Spleen (tissue), 11 donors: ENCODE measurements at regions not wholly inside any gene's neighbourhood (a gene's known extent, or its start where the extent isn't known, plus 50 kb on each side); places are given as distances from the start of the nearest gene placed in this dataset.

Source experiments
- DNase-seq: peaks from one replicate; pipeline ENCODE4 v3.0.0-alpha.2; 2020
- H3K27ac ChIP-seq, 8 donors: fragments of 200-600 bp; sonication (generic) in 7 of 8; 1 replicate in 4 of 8; 2 replicates in 4 of 8; pipeline versions ENCODE4 v1.5.0 to v1.8.0; 2016 to 2021; ENCODE audit warnings: inconsistent platforms in 4 of 8, mild to moderate bottlenecking in 4 of 8, moderate library complexity in 1 of 8
- H3K27me3 ChIP-seq, 7 donors: fragments of 200-600 bp; sonication (generic) in 6 of 7; replicated peaks in 1 of 7; 1 replicate in 4 of 7; 2 replicates in 3 of 7; pipeline versions ENCODE4 v1.5.0 to v1.8.0; 2016 to 2021; ENCODE audit warnings: inconsistent platforms in 3 of 7, mild to moderate bottlenecking in 1 of 7
- H3K36me3 ChIP-seq, 6 donors: fragments of 200-600 bp; sonication (generic) in 5 of 6; 1 replicate in 4 of 6; 2 replicates in 2 of 6; pipeline versions ENCODE4 v1.5.0 to v1.8.0; 2016 to 2021; ENCODE audit warnings: inconsistent platforms in 2 of 6
- H3K4me1 ChIP-seq, 6 donors: fragments of 200-600 bp; sonication (generic) in 5 of 6; 1 replicate in 3 of 6; 2 replicates in 3 of 6; pipeline versions ENCODE4 v1.5.0 to v1.8.0; 2016 to 2021; ENCODE audit warnings: inconsistent platforms in 3 of 6
- H3K4me3 ChIP-seq, 8 donors: fragments of 200-600 bp; sonication (generic) in 7 of 8; 1 replicate in 4 of 8; 2 replicates in 4 of 8; pipeline versions ENCODE4 v1.5.0 to v1.8.0; 2016 to 2021; ENCODE audit warnings: inconsistent platforms in 4 of 8, mild to moderate bottlenecking in 4 of 8, moderate library complexity in 2 of 8
- H3K9me3 ChIP-seq, 8 donors: fragments of 200-600 bp; sonication (generic) in 7 of 8; 1 replicate in 4 of 8; 2 replicates in 4 of 8; pipeline versions ENCODE4 v1.5.0 to v1.8.0; 2016 to 2021; ENCODE audit warnings: inconsistent platforms in 4 of 8
- POLR2A ChIP-seq, 3 donors: fragments of 450-650 bp; IDR thresholded peaks; one replicate each; pipeline ENCODE4 v1.5.1; 2017; ENCODE audit warnings: antibody characterized with exemption in 3 of 3, mild to moderate bottlenecking in 1 of 3
- POLR2AphosphoS5 ChIP-seq, 3 donors: sonication (generic); formaldehyde crosslinking; IDR thresholded peaks; one replicate each; pipeline ENCODE4 v1.5.1; 2017; ENCODE audit warnings: antibody characterized with exemption in 3 of 3
- WGBS, 5 donors: extraction: QIAGEN DNeasy Blood & Tissue Kit in 3 of 5; methylation state at CpG; one replicate each; pipeline versions ENCODE4 v1.1.5 to v1.1.7; 2013 to 2018; 5-methylcytosine and 5-hydroxymethylcytosine counted together
- intact Hi-C: fragments of 100-400 bp; cut with DNase I; formaldehyde crosslinking; loops from one replicate; pipeline ENCODE4 v1.15.0; 2023; ENCODE audit warnings: low total_unique reads
- TF ChIP-seq, protein P1 (sequence below), 11 experiments: fragments of 200-600 bp in 7 of 11; fragments of 450-650 bp in 4 of 11; sonication (generic) in 4 of 11; IDR thresholded peaks in 8 of 11; conservative IDR thresholded peaks in 3 of 11; 1 replicate in 7 of 11; 2 replicates in 4 of 11; pipeline versions ENCODE4 v1.4.0 to v1.8.0; 2016 to 2021; ENCODE audit warnings: antibody characterized with exemption in 11 of 11, inconsistent platforms in 4 of 11, mild to moderate bottlenecking in 1 of 11
- donor health status: healthy with polysubstance abuse.
- donor health status: DM: no; HTN: no; CAD: no; lungs with moderate emphysema.
- donor health status: DM: no; HTN: no; CAD: no.
- donor health status: Bipolar disorder and iron deficiency.
- donor health status: healthy.
- donor health status: DM: no; HTN: no; CAD: no.
- donor health status: DM: yes; HTN: yes; CAD: no.

DNA sequence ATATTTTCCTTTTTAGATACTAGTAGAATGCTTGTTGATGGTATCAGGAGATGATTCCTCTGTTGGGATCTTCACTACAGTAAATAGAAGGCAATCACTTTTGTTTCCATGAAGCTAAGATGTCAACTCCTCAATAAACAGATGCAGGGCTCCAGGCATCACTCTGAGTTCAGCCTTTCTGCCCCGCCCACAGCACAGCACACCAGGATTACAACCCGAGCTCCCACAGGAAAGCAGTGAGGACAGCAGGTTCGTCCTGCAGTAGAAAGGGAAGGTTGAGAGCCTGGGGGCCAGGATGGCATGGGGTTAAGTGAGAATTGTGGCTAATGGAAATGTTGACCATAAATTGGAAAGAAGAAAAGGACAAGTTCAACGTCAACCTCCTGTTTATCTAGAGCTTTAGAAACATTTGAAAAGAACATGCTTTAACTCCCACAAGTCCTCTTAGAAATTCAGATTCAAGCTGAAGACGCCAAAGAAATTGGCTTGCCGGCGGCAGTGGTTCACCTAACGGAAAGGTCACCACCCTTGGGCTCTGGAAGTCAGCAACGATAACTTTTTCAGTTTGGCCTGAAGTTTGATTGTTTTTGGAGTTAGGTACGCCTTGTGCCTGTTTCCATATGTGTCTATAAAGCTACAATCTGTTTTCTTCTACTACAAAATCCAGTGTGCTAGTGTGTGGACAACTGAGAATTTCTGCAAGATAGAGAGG is 144.4 kb upstream of the PDE10A start:
- Histone ChIP-seq H3K9me3 (peaks cover 0 to 24% (median 10%) of the 10 kb centered on the region in 8 donors), H3K4me3 (no peak overlapping the region), H3K4me1 (peaks cover 0 to 11% (median 3%) of the 10 kb centered on the region in 6 donors), H3K36me3 (no peaks in the 10 kb centered on the region), H3K27ac (no peak overlapping the region), H3K27me3 (peaks cover 0 to 48% (median 10%) of the 10 kb centered on the region in 7 donors)
- TF ChIP-seq, protein P1, sequence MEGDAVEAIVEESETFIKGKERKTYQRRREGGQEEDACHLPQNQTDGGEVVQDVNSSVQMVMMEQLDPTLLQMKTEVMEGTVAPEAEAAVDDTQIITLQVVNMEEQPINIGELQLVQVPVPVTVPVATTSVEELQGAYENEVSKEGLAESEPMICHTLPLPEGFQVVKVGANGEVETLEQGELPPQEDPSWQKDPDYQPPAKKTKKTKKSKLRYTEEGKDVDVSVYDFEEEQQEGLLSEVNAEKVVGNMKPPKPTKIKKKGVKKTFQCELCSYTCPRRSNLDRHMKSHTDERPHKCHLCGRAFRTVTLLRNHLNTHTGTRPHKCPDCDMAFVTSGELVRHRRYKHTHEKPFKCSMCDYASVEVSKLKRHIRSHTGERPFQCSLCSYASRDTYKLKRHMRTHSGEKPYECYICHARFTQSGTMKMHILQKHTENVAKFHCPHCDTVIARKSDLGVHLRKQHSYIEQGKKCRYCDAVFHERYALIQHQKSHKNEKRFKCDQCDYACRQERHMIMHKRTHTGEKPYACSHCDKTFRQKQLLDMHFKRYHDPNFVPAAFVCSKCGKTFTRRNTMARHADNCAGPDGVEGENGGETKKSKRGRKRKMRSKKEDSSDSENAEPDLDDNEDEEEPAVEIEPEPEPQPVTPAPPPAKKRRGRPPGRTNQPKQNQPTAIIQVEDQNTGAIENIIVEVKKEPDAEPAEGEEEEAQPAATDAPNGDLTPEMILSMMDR (IDR thresholded peaks at IDR 0.05 in 8 of 11, conservative IDR thresholded peaks at IDR 0.05 in 3 of 11): no peak
- TF ChIP-seq POLR2AphosphoS5 (IDR thresholded peaks at IDR 0.05) (no peak), POLR2A (IDR thresholded peaks at IDR 0.05) (no peak)
- no peak for DNase-seq
- intact Hi-C loops: no loop called here
- 64 to 74% (median 67%) methylated on average over 10 of the region's 10 CpGs for WGBS, 5 donors

DNA sequence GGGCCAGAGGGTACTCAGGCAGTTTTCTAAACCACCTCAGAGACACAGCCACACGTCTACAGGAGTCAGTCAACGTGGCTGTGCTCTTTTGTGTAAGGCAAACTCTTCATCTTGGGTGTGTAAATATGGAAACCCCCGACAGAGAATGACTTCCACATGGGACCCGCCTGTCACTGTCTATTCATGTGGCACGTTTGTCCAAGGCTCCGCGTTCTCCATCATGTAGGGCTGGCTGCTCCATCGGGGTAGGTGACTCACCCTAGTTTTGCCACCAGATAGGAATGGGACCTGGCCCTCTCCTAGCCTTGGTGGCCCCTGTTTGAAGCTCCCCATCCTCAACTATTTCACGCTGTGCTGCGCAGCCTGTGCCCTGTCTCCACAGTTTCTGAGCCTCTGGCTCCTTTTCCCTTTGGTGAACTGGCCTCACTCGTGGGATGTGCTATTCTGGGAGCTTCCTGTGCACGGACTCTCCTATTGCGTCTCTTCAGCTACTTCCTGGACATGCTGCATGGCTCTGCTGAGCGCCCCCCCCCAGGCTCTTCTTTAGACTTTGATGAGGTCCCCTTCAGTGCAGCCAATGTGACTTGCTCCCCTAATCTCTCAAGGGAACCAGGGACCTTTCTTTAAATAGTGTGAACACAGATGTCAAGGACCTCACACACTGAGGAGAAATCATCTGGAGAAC is 143.2 kb upstream of the PDE10A start:
- H3K27ac ChIP-seq: no peak overlapping the region
- intact Hi-C loops: no loop called here
- no peak overlapping the region for H3K4me3 ChIP-seq
- no peaks in the 10 kb centered on the region for H3K36me3 ChIP-seq
- no peak for DNase-seq
- TF ChIP-seq, protein P1 (IDR thresholded peaks at IDR 0.05 in 8 of 11, conservative IDR thresholded peaks at IDR 0.05 in 3 of 11): no peak
- TF ChIP-seq POLR2A (IDR thresholded peaks at IDR 0.05): no peak
- TF ChIP-seq POLR2AphosphoS5 (IDR thresholded peaks at IDR 0.05): no peak
- 66 to 75% (median 72%) methylated on average over 14 of the region's 14 CpGs for WGBS, 5 donors
- peaks cover 0 to 52% (median 10%) of the 10 kb centered on the region in 7 donors for H3K27me3 ChIP-seq
- peaks cover 0 to 21% (median 10%) of the 10 kb centered on the region in 8 donors for H3K9me3 ChIP-seq
- H3K4me1 ChIP-seq: peaks cover 0 to 11% (median 3%) of the 10 kb centered on the region in 6 donors

DNA sequence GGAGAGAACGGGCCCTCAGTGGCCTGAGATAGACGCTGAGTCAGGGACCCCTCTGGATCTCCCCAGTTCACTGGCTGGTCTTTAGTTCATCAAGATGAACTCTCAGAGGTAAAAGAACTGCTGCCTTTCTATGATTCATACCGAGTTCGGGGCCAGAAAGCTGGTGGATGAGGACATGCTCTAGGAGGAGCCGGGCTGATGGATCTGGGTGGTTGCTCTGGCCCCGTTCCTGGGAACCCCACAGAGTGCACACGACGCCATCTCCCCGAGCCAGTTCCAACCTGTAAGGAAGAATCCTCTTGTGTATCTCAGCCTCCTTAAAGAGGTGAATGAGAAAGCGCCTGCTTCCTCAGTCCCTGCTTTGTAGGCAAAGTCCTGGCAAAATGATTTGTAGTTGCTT is 142.6 kb upstream of the PDE10A start:
- Histone ChIP-seq H3K4me1 (peaks cover 0 to 11% (median 3%) of the 10 kb centered on the region in 6 donors), H3K27me3 (peaks cover 0 to 52% (median 10%) of the 10 kb centered on the region in 7 donors), H3K4me3 (no peak overlapping the region), H3K27ac (no peak overlapping the region), H3K9me3 (peaks cover 0 to 19% (median 10%) of the 10 kb centered on the region in 8 donors), H3K36me3 (no peaks in the 10 kb centered on the region)
- intact Hi-C loops: no loop called here
- TF ChIP-seq POLR2AphosphoS5 (IDR thresholded peaks at IDR 0.05): no peak
- TF ChIP-seq, protein P1 (IDR thresholded peaks at IDR 0.05 in 8 of 11, conservative IDR thresholded peaks at IDR 0.05 in 3 of 11): no peak
- no peak for TF ChIP-seq POLR2A (IDR thresholded peaks at IDR 0.05)
- 76 to 83% (median 80%) methylated on average over 10 of the region's 10 CpGs for WGBS, 5 donors
- DNase-seq: no peak

DNA sequence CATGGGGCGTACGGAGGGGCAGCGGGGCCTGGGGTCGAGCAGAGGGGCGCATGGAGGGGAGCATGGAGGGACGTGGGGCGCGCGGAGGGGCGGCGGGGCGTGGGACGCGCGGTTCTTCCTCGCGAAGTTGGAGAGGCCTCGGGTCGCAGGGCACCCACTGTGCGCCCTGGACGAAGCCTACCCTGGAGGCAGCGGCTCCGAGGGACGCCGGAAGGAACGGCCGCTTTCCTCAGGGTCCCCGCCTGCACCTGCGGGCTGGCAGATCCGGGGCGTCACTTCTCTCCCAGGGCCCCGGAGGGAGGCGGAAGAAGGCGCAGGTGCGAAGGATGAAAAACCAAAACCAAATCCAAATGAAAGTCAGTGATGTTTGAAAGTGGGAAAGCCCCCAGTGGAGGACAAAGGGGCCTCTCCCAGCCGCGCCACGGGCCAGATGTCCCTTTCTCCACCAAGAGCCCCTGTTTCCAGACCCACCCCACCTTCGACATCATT is 142.1 kb upstream of the PDE10A start:
- H3K9me3 ChIP-seq: peaks cover 0 to 14% (median 9%) of the 10 kb centered on the region in 8 donors
- no peaks in the 10 kb centered on the region for H3K36me3 ChIP-seq
- peaks cover 0 to 11% (median 3%) of the 10 kb centered on the region in 6 donors for H3K4me1 ChIP-seq
- intact Hi-C loops: no loop called here
- H3K4me3 ChIP-seq: peak overlapping the region in 2 of 8 donors; percentile 18 to 36
- TF ChIP-seq POLR2AphosphoS5 (IDR thresholded peaks at IDR 0.05): no peak
- TF ChIP-seq, protein P1 (IDR thresholded peaks at IDR 0.05 in 8 of 11, conservative IDR thresholded peaks at IDR 0.05 in 3 of 11): no peak
- no peak for TF ChIP-seq POLR2A (IDR thresholded peaks at IDR 0.05)
- no peak for DNase-seq
- no peak overlapping the region for H3K27ac ChIP-seq
- peaks cover 0 to 52% (median 10%) of the 10 kb centered on the region in 7 donors for H3K27me3 ChIP-seq
- 16 to 30% (median 17%) methylated on average over 32 to 39 of the region's 39 CpGs for WGBS, 5 donors
